HepG2 (cell line): ENCODE measurements at regions not wholly inside any gene's neighbourhood (a gene's known extent, or its start where the extent isn't known, plus 50 kb on each side); places are given as distances from the start of the nearest gene placed in this dataset.

Experiments
- CC2D1A ChIP-seq: sonication (generic); formaldehyde crosslinking; IDR thresholded peaks from 2 replicates; pipeline ENCODE4 v1.8.1; 2023; ENCODE audit warnings: mild to moderate bottlenecking, missing genetic modification reagents
- CTCF ChIP-seq: sonication (generic); formaldehyde crosslinking; IDR thresholded peaks from 2 replicates; pipeline ENCODE4 v1.5.0; 2020; ENCODE audit warnings: mild to moderate bottlenecking, missing genetic modification reagents, moderate library complexity
- ETS1 ChIP-seq: sonication (generic); formaldehyde crosslinking; IDR thresholded peaks from 2 replicates; pipeline ENCODE4 v1.4.0; 2020; ENCODE audit warnings: missing genetic modification reagents
- MAZ ChIP-seq, 2 experiments: sonication (generic) in 1 of 2; formaldehyde crosslinking in 1 of 2; IDR thresholded peaks; 2 replicates each; pipeline versions ENCODE4 v1.5.0 to v1.6.1; 2012 to 2020; ENCODE audit warnings: low read depth in 2 of 2, mild to moderate bottlenecking in 2 of 2, borderline replicate concordance in 1 of 2, improper control_type of control experiment in 1 of 2, low read length in 1 of 2, missing genetic modification reagents in 1 of 2, moderate library complexity in 1 of 2
- MYC ChIP-seq: sonication (generic); formaldehyde crosslinking; IDR thresholded peaks from 2 replicates; pipeline ENCODE4 v1.9.0; 2021; ENCODE audit warnings: missing genetic modification reagents, borderline replicate concordance
- NFATC3 ChIP-seq: sonication (generic); formaldehyde crosslinking; IDR thresholded peaks from 2 replicates; pipeline ENCODE4 v1.5.1; 2020; ENCODE audit warnings: mild to moderate bottlenecking, missing genetic modification reagents
- NFIC ChIP-seq: IDR thresholded peaks from 2 replicates; pipeline ENCODE4 v1.6.1; 2012; ENCODE audit warnings: mild to moderate bottlenecking, low read length, inconsistent platforms
- POLR2A ChIP-seq, 2 experiments: IDR thresholded peaks; 2 replicates each; pipeline ENCODE4 v1.6.1; 2011; ENCODE audit warnings: low read depth in 2 of 2, low read length in 2 of 2, mild to moderate bottlenecking in 1 of 2, moderate library complexity in 1 of 2; ENCODE audit not compliant: insufficient read depth in 1 of 2
- UBTF ChIP-seq: sonication (generic); formaldehyde crosslinking; IDR thresholded peaks from 2 replicates; pipeline ENCODE4 v1.4.0; 2020; ENCODE audit warnings: mild to moderate bottlenecking, missing genetic modification reagents
- YY1 ChIP-seq: IDR thresholded peaks from 2 replicates; pipeline ENCODE4 v1.6.1; 2011; ENCODE audit warnings: low read length, low read depth, moderate library complexity, mild to moderate bottlenecking; ENCODE audit not compliant: insufficient read depth, insufficient replicate concordance
- ZFYVE20 ChIP-seq: sonication (generic); formaldehyde crosslinking; IDR thresholded peaks from 2 replicates; pipeline ENCODE4 v1.8.0; 2023; ENCODE audit warnings: low read depth, mild to moderate bottlenecking, moderate library complexity, missing genetic modification reagents, borderline replicate concordance
- ZNF24 ChIP-seq: fragments of 450-650 bp; IDR thresholded peaks from 2 replicates; pipeline ENCODE4 v1.6.1; 2017; ENCODE audit warnings: antibody characterized with exemption, mild to moderate bottlenecking
- ZNF576 ChIP-seq: sonication (generic); formaldehyde crosslinking; IDR thresholded peaks from 2 replicates; pipeline ENCODE4 v1.4.0; 2020; ENCODE audit warnings: mild to moderate bottlenecking, missing genetic modification reagents
- ZNF589 ChIP-seq: sonication (generic); formaldehyde crosslinking; conservative IDR thresholded peaks from 2 replicates; pipeline ENCODE4 v1.8.0; 2022; ENCODE audit warnings: mild to moderate bottlenecking, moderate library complexity, missing genetic modification reagents

- TF ChIP-seq UBTF (CRISPR knock-in tag), result no peak
- TF ChIP-seq ZNF24, result no peak
- TF ChIP-seq ZNF576, result no peak
- no peak for TF ChIP-seq MYC (CRISPR knock-in tag)
- TF ChIP-seq ETS1 (CRISPR knock-in tag), result no peak
- TF ChIP-seq ZFYVE20 (CRISPR knock-in tag), result no peak
- no peak for TF ChIP-seq NFIC
- no peak for TF ChIP-seq YY1
- TF ChIP-seq CTCF (CRISPR knock-in tag), result no peak
- TF ChIP-seq ZNF589 (CRISPR knock-in tag), result no peak
- TF ChIP-seq NFATC3 (CRISPR knock-in tag), result no peak
- no peak for TF ChIP-seq POLR2A (IDR thresholded peaks at IDR 0.05; ENCODE audit: insufficient read depth in 1 of 2, low read depth in 2 of 2, low read length in 2 of 2)
- no peak for TF ChIP-seq CC2D1A (CRISPR knock-in tag)
- no peak for TF ChIP-seq MAZ (IDR thresholded peaks at IDR 0.05; ENCODE audit: borderline replicate concordance, low read depth, low read length)
- TF ChIP-seq MAZ (CRISPR knock-in tag; IDR thresholded peaks at IDR 0.05; ENCODE audit: low read depth), result no peak
These were observed 620.8 kb downstream of the LRRIQ3 start for GRCh38 chr1:73577206-73577605.
